ENCODE measurements at regions not wholly inside any gene's neighbourhood (a gene's known extent, or its start where the extent isn't known, plus 50 kb on each side); places are given as distances from the start of the nearest gene placed in this dataset.

DNA sequence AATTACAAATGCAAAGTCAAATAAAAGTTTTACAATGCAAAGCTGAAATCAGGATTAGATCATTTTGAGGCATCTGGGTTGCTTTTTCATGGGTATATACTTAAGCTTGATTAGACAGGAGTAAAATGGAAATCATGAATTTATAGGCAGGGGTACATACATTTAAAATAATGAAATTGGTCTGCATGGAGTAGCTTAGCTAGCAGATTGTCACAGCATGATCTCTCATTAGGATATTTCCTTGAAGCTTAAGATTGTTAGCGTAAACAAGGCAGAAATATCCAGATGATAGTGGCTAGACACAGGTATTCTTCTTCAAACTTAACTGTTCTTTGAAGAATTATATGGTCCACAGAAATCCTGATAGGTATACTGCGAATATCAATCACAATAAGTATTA, 1627.0 kb upstream of the PCDH20 start:
- H3K4me1 ChIP-seq, result no peaks in the 10 kb centered on the region
- H3K36me3 ChIP-seq (ENCODE audit: control insufficient read depth, insufficient read depth, low read length), result no peaks in the 10 kb centered on the region
- H3K27me3 ChIP-seq (ENCODE audit: control insufficient read depth, insufficient read depth, low read length), result no peaks in the 10 kb centered on the region
- no peaks in the 10 kb centered on the region for H3K9me3 ChIP-seq (ENCODE audit: control insufficient read depth, low read length)
- H3K27ac ChIP-seq, result no peak overlapping the region
- H3K4me2 ChIP-seq (ENCODE audit: low read length), result no peak overlapping the region
- no peak overlapping the region for H3K4me3 ChIP-seq (ENCODE audit: low read depth, low read length)
- no peak overlapping the region for H3K9ac ChIP-seq
- no peak overlapping the region for H2AFZ ChIP-seq
- no peak for TF ChIP-seq CTCF (IDR thresholded peaks at IDR 0.05)
- no peaks in the 10 kb centered on the region for H3K79me2 ChIP-seq

DNA sequence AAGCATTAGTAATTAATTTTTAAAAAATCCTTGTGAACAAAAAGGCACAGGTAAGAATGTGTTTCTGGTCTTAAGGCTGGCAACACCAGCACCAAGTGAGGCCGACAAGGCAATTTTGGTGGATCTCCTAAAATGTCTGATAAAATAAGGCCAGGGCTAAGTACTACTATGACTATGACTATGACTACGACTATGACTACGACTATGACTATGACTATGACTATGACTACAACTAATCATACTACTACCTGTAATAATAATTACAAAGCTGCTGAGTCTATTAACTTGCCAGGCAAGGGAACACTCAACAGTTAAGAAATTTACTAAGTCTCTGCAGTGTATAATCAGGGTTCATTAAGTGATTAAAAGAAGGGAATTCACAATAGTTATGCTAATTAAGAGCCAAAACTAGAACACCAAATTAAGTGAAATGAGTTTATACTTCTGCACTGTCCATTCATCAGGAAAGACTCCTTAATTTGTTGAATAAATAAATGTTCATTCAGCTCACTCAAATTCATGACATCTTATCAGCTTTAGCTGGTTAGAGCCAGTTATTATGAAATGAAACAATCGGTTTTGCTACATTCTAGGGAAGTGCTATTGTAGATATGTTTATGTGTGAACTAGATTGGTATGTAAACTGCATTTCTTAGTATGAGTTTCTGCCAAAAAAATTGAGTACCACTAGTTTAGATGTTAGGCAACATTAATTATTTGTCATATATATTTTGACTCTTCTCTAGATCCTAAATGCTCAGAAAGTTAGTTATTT, 1626.2 kb upstream of the PCDH20 start:
- Histone ChIP-seq H3K4me2 (ENCODE audit: low read length) (no peak overlapping the region), H3K9me3 (ENCODE audit: control insufficient read depth, low read length) (no peaks in the 10 kb centered on the region)
- no peak for TF ChIP-seq CTCF (IDR thresholded peaks at IDR 0.05)

GRCh38 chr13:63026285-63026797, 1610.7 kb upstream of the PCDH20 start:
- no peaks in the 10 kb centered on the region for H3K27me3 ChIP-seq (ENCODE audit: control insufficient read depth, insufficient read depth, low read length)
- H3K9me3 ChIP-seq (ENCODE audit: control insufficient read depth, low read length), result no peaks in the 10 kb centered on the region
- no peak for TF ChIP-seq CTCF (IDR thresholded peaks at IDR 0.05)
- H3K79me2 ChIP-seq, result no peaks in the 10 kb centered on the region
- no peak overlapping the region for H3K27ac ChIP-seq
- H2AFZ ChIP-seq, result no peak overlapping the region
- no peak overlapping the region for H3K9ac ChIP-seq
- H3K4me1 ChIP-seq, result no peaks in the 10 kb centered on the region
- no peak overlapping the region for H3K4me2 ChIP-seq (ENCODE audit: low read length)
- H3K4me3 ChIP-seq (ENCODE audit: low read depth, low read length), result no peak overlapping the region
- H3K36me3 ChIP-seq (ENCODE audit: control insufficient read depth, insufficient read depth, low read length), result no peaks in the 10 kb centered on the region

More for the DNA sequence above, 1626.2 kb upstream of the PCDH20 start:
- Histone ChIP-seq H3K9ac (no peak overlapping the region), H3K27ac (no peak overlapping the region), H2AFZ (no peak overlapping the region), H3K36me3 (ENCODE audit: control insufficient read depth, insufficient read depth, low read length) (no peaks in the 10 kb centered on the region), H3K79me2 (no peaks in the 10 kb centered on the region), H3K27me3 (ENCODE audit: control insufficient read depth, insufficient read depth, low read length) (no peaks in the 10 kb centered on the region), H3K4me1 (no peaks in the 10 kb centered on the region), H3K4me3 (ENCODE audit: low read depth, low read length) (no peak overlapping the region)

DNA sequence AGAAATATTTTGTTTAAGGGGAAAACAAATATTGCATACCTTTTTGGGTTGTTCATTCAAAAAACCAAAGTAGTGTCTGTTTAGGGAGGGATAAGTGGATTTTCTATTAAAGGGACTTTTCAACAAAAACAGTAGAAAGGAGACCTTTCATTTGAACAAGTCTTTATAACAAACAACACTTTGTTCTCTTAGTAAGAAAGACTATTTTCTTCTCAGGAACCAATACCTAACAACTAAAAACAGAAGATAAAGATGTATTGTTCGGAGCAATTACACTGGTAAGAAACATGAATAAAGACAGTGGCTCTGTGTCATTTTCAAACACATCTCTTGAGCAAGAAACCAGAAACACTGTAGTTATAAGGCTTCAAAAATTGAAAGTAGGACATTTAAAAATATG, 1610.1 kb upstream of the PCDH20 start:
- Histone ChIP-seq H3K27ac (no peak overlapping the region), H3K4me3 (ENCODE audit: low read depth, low read length) (no peak overlapping the region), H3K9ac (no peak overlapping the region), H3K79me2 (no peaks in the 10 kb centered on the region), H3K9me3 (ENCODE audit: control insufficient read depth, low read length) (no peaks in the 10 kb centered on the region), H2AFZ (no peak overlapping the region), H3K36me3 (ENCODE audit: control insufficient read depth, insufficient read depth, low read length) (no peaks in the 10 kb centered on the region), H3K4me1 (no peaks in the 10 kb centered on the region), H3K4me2 (ENCODE audit: low read length) (no peak overlapping the region), H3K27me3 (ENCODE audit: control insufficient read depth, insufficient read depth, low read length) (no peaks in the 10 kb centered on the region)
- TF ChIP-seq CTCF (IDR thresholded peaks at IDR 0.05), result no peak

DNA sequence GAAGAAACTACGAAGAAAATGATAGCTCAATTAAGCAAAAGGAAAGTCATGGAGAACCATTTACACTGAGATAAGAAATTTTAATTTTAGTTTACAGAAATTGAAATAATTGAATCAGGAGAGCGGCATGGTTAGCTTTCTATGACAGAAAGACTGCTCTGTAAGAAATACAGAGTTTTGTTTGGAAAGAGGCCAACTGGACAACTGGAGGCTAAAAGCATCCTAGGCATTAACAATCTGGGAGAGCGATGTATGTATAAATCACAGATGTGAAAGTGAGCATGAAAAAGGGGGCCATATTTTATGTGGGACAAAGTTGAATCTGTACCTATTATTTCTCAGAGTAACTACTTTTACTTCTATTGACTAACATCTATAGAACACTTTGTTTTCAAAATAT, 1608.8 kb upstream of the PCDH20 start:
- Histone ChIP-seq H3K4me2 (ENCODE audit: low read length) (no peak overlapping the region), H3K4me3 (ENCODE audit: low read depth, low read length) (no peak overlapping the region), H3K27me3 (ENCODE audit: control insufficient read depth, insufficient read depth, low read length) (no peaks in the 10 kb centered on the region), H3K4me1 (no peaks in the 10 kb centered on the region), H3K27ac (no peak overlapping the region), H3K36me3 (ENCODE audit: control insufficient read depth, insufficient read depth, low read length) (no peaks in the 10 kb centered on the region), H3K79me2 (no peaks in the 10 kb centered on the region), H2AFZ (no peak overlapping the region), H3K9me3 (ENCODE audit: control insufficient read depth, low read length) (no peaks in the 10 kb centered on the region), H3K9ac (no peak overlapping the region)
- no peak for TF ChIP-seq CTCF (IDR thresholded peaks at IDR 0.05)

All from parathyroid adenoma (tissue), 2 donors.